HG02943 (cell line): ENCODE measurements at regions not wholly inside any gene's neighbourhood (a gene's known extent, or its start where the extent isn't known, plus 50 kb on each side); places are given as distances from the start of the nearest gene placed in this dataset.

Experiments
- ATAC-seq: cut with Tn5 transposase; IDR thresholded peaks from one replicate; pipeline ENCODE4 v1.9.1; 2021; ENCODE audit warnings: mild to moderate bottlenecking, low read depth, moderate library complexity; ENCODE audit not compliant: unreplicated experiment

DNA sequence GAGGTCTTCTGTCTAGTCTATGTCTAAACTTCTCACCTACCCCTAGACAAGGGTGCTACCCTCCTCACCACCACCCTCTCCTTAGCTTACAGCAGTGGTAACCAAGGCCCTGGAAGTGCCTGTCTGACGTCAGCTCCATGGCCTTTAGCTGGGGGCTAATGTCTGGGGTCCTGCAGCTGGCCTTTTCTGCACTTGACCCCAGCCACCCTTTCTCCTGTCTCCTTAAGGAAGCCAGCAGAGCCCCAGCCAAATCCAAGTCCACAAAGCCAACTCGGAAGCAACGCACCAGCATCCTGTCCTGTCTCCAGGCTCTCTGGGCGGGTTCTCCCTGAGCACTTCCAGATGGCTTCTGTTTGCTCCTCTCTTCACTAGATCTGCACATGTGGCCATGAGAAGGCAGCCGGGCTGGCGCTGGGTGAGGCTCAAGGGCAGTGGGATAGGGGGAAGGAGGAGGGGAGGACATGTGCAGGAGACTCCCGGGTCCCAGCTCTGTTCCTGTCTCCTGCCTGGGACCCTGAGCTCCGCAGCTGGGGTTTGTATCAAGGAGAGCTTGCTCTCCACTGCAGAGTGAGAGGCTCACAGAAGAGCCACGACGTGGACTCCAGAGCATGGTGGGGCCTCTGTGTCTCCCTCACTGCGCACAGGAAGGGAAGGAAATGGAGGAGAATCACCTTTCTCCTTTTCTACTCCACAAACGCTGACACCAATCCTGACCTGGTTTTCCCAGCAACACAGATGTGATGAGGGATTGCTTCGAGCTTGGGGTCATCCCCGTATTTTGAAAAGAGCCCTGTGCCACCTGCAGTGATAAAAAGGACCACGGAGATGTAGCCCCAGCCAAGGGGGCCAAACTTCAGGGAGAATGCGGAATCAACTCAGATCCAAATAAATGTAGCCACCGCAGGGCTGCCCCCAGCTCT is 204.2 kb downstream of the USP12 start:
- ATAC-seq = no peak

DNA sequence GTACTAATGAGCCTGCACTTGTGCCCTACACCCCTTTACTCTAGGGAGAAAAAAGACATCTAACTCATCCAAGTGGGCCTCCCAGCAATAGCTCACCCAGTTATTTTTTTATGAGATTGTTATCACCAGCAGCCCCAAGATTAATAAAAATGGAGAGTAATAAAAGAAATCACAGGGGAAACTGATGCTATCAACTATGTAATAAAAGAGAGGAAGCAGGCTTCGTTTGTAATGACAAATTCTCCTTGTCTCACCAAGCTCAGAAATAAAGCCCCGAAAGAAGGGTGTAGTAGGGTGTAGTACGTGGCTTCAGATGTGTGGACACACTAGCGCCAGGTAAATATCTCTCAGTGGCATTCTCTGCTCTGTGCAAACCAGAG is 204.9 kb downstream of the USP12 start:
- ATAC-seq = no peak

DNA sequence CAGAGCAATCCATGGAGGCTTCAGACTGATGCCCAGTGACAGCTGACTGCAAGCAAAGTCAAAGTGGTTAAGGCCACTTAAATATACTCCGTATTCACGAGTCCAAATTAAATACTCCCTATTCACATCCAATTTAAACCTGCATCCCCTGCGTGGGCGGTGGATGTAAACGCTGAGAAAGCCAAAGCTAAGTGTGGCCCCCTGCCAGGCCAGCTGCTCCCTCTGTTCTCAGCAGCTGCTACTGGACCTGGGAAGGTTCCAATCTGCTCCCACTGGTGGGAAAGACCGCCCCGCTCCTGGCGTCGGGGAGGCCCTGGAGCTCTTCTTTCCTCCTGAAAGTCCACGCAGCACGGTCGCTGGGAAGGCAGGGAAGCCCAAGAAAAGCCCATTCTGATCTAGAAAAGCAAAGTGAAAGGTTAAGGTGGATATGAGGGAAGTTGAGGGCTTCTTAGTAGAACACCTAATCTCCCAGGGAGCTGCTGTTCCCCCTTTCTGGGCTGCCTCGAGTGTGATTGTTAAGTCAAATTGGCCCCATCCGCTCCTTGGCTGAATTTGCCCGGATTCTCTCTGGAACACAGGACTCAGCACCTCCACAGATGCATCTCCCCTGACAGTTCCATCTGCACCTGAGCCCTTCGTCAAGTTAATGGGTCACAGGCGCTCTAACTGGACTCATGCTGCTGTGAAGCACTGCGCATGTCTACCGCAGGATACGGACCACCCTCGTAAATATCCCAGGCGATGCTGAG is 205.5 kb downstream of the USP12 start:
- ATAC-seq = no peak

- ATAC-seq = no peak
Measured at GRCh38 chr13:26964278-26965250, 204.0 kb upstream of the GPR12 start.

DNA sequence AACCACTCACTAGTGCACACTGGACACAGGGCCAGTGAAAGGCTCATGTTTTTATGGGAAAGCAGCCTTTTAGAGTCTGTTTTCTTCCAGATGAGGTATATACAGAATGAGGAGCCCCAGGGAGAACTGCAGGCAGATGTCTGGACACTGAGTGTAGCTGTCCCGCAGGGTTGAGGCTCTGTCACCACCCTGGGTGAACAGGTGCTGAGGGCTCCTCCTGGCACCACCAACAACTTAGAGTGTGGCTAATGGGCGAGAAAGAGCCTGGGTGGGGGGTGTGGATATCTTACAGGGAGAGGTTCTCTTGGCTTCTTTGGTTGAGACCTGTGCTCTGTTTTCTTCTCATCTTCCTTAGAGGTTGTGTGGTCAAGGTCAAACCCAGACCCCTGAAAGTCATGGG is 202.1 kb upstream of the GPR12 start:
- no peak for ATAC-seq

DNA sequence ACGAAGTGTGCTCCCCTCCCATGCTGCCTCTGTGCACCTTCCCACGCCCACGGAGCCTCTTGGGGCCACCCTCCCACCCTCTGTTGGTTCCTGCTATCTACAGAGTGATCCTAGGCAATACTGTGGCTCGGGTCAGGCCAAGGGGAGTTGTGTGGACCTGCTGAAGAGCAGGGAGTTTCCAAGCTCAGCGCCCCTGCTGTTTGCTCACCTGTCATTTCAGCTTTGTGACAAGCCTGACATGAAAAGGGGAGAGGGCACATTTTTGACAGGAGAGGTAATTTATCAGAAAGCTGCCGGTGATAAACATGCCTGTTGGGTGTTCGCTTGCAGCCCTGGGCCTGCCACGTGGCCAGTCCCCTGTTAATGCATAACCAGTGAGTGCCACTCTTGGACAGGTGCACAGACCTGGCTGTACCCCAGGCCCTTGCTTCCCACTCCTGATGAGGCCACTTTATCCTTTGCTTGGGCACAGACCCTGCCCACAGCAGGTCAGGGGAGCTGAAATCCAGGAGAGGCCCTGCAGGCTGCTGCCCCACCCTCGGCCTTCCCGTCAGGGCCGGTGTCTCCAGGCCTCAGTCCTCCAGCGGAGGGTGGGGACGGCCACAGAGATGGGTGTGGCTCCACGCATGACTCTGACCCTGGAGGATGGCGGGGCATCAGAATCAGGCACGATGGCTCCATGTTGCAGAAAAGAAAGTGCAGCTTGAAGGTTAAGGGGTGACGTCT is 201.5 kb upstream of the GPR12 start:
- no peak for ATAC-seq

- no peak for ATAC-seq
Measured at GRCh38 chr13:26957182-26957581, 196.6 kb upstream of the GPR12 start.

DNA sequence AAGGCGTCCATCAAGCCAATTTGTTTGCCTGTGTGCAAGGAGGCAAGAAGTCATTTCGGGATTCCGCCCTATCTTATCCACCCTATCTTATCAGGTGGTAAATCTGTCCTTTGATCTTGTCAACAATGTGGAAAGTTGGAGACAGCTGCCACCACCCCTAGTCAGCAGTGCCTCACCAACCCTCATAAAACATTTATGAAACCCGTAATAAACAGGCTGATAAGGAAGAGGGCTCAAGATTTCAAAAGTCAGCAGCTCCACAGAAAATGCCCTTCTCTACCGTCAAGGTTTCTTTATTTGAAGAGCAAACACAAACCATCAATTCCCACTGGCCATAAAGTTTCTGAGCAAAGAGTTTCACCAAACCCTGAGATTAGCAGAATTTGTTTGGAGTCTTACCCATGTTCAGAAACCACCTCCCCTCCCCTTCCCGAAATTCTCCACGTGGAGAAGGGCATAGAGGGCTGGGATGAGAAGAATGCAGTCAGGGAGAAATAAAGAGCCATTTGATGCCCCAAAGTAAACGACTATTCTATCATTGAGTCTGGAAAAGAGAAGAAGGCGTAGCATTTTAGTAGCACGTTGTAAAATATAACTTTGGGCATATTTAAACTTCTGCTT is 196.0 kb upstream of the GPR12 start:
- ATAC-seq = no peak

DNA sequence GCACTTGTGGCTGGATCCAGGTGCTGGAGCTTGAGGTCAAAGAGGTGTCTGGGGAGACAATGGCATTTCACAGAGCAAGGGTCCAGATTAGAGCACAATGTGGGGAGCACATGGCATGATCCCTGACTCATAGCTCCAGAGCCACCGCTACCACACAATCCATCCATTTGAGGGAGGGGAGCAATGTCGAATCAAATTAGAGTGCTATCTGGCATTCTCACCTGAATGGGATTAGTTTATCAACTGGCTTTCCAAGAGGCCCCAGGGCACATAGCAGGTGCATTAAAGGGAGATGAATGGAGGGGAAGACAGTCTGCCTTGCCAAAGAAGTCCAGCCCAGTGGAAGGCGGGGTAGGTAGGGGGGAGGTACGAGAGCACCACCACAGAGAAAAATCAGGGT is 194.4 kb upstream of the GPR12 start:
- ATAC-seq = no peak

DNA sequence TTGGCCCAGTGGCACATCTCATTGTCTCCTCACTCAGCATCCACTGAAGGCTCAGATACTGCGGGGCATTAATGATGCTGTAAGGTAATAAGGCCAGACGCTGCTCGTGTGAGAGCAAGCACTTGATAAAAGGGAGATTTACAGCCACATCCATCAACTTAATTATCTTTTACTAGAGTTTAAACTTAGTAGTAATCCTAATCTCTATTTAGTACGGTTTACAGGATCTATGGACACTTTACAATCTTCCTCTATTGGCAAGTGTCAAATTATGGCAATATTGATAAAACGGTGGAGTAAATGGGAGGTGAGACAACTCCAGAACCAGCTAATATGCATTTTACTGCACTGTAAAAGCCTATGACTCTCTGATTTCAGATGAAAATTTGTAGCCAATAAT is 192.7 kb upstream of the GPR12 start:
- no peak for ATAC-seq

- no peak for ATAC-seq
Measured at GRCh38 chr13:26952551-26953143, 192.1 kb upstream of the GPR12 start.

DNA sequence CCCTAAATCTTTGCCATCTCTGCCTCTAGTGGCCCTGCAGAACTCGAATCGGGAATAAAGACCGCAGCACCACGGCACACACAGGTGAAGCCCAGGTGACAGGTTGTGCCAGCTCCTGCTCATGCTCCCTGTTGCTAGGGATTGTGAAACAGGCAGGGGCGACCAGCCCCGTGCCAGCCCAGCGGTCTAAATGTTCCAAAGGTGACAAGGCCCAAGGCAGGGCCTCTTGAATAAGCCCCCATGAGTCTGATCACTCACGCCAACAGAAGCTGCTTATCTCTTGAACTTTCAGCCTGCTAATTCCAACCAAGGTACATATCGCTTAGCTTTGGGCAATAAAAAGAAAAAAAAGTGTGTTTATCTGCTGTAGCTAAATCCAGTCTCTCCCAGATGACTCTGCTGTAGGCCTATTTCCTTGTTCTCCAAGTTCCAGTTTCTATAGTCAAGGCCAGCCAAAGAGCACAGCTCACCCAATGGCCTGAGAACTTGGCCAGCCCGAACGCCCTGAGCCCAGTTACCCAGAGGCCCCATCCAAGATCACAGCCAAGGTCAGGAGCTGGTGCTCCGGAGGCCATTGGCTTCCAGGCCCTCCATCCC is 191.1 kb upstream of the GPR12 start:
- no peak for ATAC-seq

- ATAC-seq = no peak
Measured at GRCh38 chr13:26950968-26951367, 190.4 kb upstream of the GPR12 start.

DNA sequence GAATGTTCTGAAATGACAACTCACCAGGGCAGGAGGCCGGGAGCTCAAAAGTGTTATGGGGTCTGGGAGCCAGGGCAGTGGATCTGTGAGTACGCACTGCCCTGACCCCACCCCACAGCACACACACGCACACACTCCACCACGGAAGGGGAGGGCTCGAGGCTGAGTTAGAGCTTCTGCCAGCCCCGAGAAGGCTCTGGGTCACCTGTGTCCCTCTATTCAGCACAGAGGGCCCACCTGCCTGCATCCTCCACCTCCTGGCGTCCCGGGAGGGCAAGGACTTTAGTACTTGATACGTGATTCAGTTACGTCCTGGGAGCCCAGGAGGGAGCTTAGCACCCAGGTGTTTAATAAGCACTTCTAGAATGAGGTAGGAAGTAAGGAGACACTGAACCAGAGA is 190.0 kb upstream of the GPR12 start:
- no peak for ATAC-seq

- no peak for ATAC-seq
Measured at GRCh38 chr13:26949701-26950502, 189.3 kb upstream of the GPR12 start.

DNA sequence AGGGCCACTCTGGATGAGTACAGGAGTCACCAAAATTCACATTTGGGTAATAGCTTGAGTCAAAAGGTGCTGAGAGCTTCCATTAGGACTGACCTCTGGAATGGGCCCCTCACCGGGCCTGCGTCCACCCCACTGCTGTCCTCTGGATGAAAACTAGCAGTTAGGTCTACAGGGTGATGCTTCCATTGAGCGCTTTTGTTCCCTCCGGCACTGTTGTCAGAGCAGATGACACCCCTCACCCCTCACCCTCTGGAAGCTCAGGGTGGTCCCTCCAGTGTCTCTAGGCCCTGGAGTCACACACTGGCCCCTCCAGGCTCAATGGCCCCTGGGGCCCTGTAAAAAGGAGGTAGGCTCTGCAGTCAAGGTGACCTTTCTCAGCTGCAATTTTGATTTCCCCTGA is 187.8 kb upstream of the GPR12 start:
- ATAC-seq = no peak

- ATAC-seq = no peak
Measured at GRCh38 chr13:26946684-26947343, 186.2 kb upstream of the GPR12 start.

- no peak for ATAC-seq
Measured at GRCh38 chr13:26943748-26944147, 183.2 kb upstream of the GPR12 start.
